ENCODE measurements at regions not wholly inside any gene's neighbourhood (a gene's known extent, or its start where the extent isn't known, plus 50 kb on each side); places are given as distances from the start of the nearest gene placed in this dataset.

DNA sequence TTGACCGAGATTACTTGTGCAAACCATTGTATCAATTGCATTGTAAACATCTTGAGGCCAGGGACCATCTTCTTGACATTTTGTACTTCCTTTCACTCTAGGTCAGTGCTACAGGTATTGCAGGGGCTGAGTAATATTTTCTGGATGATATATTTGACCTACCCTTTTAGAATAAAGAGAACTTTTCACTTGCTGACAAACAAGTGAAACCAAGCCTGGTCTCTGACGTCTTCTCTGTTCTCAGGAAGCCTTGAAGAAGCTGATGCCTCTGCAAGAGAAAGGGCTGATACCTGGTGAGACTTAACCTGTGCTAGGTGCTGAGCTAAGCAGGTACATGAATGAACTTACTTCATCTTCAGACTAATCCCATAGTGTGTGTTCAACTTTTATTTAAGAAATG, 60.5 kb upstream of the GGTLC1 start:
- H3K9me3 ChIP-seq (ENCODE audit: insufficient read depth, low read depth) = no peaks in the 10 kb centered on the region
- no peak overlapping the region for H2AFZ ChIP-seq
- CTCF ChIA-PET = no interaction called here
- TF ChIP-seq, protein P1, sequence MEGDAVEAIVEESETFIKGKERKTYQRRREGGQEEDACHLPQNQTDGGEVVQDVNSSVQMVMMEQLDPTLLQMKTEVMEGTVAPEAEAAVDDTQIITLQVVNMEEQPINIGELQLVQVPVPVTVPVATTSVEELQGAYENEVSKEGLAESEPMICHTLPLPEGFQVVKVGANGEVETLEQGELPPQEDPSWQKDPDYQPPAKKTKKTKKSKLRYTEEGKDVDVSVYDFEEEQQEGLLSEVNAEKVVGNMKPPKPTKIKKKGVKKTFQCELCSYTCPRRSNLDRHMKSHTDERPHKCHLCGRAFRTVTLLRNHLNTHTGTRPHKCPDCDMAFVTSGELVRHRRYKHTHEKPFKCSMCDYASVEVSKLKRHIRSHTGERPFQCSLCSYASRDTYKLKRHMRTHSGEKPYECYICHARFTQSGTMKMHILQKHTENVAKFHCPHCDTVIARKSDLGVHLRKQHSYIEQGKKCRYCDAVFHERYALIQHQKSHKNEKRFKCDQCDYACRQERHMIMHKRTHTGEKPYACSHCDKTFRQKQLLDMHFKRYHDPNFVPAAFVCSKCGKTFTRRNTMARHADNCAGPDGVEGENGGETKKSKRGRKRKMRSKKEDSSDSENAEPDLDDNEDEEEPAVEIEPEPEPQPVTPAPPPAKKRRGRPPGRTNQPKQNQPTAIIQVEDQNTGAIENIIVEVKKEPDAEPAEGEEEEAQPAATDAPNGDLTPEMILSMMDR (conservative IDR thresholded peaks at IDR 0.05) = no peak
- TF ChIP-seq EZH2 (IDR thresholded peaks at IDR 0.05; ENCODE audit: low read depth) = no peak
- H3F3A ChIP-seq (ENCODE audit: insufficient read depth, low read depth) = no peaks in the 10 kb centered on the region
- H3K79me2 ChIP-seq (ENCODE audit: low read depth) = no peaks in the 10 kb centered on the region
- H4K20me1 ChIP-seq (ENCODE audit: insufficient read depth) = no peaks in the 10 kb centered on the region
- DNase-seq = no peak
- no peak overlapping the region for H3K4me3 ChIP-seq
- H3K4me2 ChIP-seq = no peak overlapping the region
- no peak overlapping the region for H3K27ac ChIP-seq
- intact Hi-C loops (cut with micrococcal nuclease; ENCODE audit: unreplicated experiment) = no loop called here
- no TSS peak for BruUV-seq (replicated peaks)
- H3K4me1 ChIP-seq (replicated peaks; ENCODE audit: insufficient read depth) = no peaks in the 10 kb centered on the region
- H3K36me3 ChIP-seq (ENCODE audit: low read depth) = no peaks in the 10 kb centered on the region
- no peaks in the 10 kb centered on the region for H3K27me3 ChIP-seq (ENCODE audit: insufficient read depth, low read depth)
- POLR2A ChIA-PET (ENCODE audit: unreplicated experiment) = no interaction called here
- no peaks in the 10 kb centered on the region for H3K9me2 ChIP-seq (ENCODE audit: insufficient read depth)

DNA sequence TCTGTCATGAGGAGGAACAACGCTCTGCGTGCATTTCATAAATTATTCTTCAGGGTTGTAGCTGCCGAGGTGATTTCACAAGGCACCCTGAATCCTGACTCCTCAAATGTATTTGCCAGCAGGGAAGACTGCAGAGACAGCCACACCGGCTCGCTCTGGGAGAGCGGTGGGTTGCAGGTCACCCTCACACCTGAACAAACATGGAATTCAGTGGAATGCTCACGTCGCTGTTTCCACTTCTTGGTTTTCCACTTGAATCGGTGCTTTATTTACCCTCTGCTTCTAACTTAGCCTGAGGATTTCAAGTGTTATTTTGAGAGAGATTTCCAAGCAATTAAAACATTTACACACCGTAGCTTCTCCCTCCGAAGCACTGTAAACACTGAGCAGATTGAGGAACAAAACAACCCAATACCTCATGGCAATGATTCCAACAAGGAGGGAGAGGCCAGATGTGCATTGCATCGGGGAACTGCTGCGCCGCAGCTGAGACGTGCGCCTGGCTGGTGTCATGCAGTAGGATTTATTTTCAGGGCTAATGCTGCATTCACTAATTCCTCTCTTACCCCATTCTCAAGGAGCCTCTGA, 59.5 kb upstream of the GGTLC1 start:
- Histone ChIP-seq H3K79me2 (ENCODE audit: low read depth) (no peaks in the 10 kb centered on the region), H3K27me3 (ENCODE audit: insufficient read depth, low read depth) (no peaks in the 10 kb centered on the region), H3K27ac (no peak overlapping the region), H3F3A (ENCODE audit: insufficient read depth, low read depth) (no peaks in the 10 kb centered on the region), H4K20me1 (ENCODE audit: insufficient read depth) (no peaks in the 10 kb centered on the region), H2AFZ (no peak overlapping the region), H3K9me3 (ENCODE audit: insufficient read depth, low read depth) (no peaks in the 10 kb centered on the region), H3K4me3 (no peak overlapping the region), H3K4me2 (no peak overlapping the region), H3K9me2 (ENCODE audit: insufficient read depth) (no peaks in the 10 kb centered on the region), H3K36me3 (ENCODE audit: low read depth) (no peaks in the 10 kb centered on the region), H3K4me1 (replicated peaks; ENCODE audit: insufficient read depth) (no peaks in the 10 kb centered on the region)
- CTCF ChIA-PET = no interaction called here
- POLR2A ChIA-PET (ENCODE audit: unreplicated experiment) = no interaction called here
- DNase-seq = no peak
- TF ChIP-seq EZH2 (IDR thresholded peaks at IDR 0.05; ENCODE audit: low read depth) = no peak
- BruUV-seq (replicated peaks) = no TSS peak
- intact Hi-C loops (cut with micrococcal nuclease; ENCODE audit: unreplicated experiment) = no loop called here

DNA sequence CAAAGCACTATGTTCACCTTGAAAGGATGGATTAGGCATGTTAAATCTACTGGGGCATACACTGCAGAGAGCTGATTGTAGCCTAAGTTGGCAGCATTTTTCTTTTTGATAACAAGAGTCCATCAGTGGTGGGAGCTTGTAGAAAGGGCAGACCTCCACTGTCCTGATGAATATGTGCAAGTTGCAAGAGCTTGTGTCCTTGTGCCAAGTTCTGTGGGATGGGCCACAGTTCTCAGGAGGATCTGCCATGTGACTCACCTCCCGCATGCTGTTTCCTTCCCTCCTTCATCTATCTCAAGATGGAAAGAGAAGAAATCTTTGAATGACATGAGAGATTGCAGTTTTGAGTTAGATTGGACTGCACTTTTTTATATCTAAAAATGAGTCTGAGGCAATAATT, 58.3 kb upstream of the GGTLC1 start:
- H3K4me1 ChIP-seq (replicated peaks; ENCODE audit: insufficient read depth) = no peaks in the 10 kb centered on the region
- H3K9me3 ChIP-seq (ENCODE audit: insufficient read depth, low read depth) = no peaks in the 10 kb centered on the region
- H3K27me3 ChIP-seq (ENCODE audit: insufficient read depth, low read depth) = no peaks in the 10 kb centered on the region
- no peaks in the 10 kb centered on the region for H3K79me2 ChIP-seq (ENCODE audit: low read depth)
- no peaks in the 10 kb centered on the region for H4K20me1 ChIP-seq (ENCODE audit: insufficient read depth)
- H3K4me3 ChIP-seq = no peak overlapping the region
- no peak overlapping the region for H3K4me2 ChIP-seq
- ChIA-PET CTCF (no interaction called here), POLR2A (ENCODE audit: unreplicated experiment) (interaction anchor here (0.6 kb wide), 1 partner anchor 43 kb away, joined by 7 read pairs; no protein-coding TSS in a partner anchor)
- H2AFZ ChIP-seq = no peak overlapping the region
- no TSS peak for BruUV-seq (replicated peaks)
- no peak overlapping the region for H3K27ac ChIP-seq
- no peaks in the 10 kb centered on the region for H3F3A ChIP-seq (ENCODE audit: insufficient read depth, low read depth)
- no peak for DNase-seq
- no peaks in the 10 kb centered on the region for H3K9me2 ChIP-seq (ENCODE audit: insufficient read depth)
- intact Hi-C loops (cut with micrococcal nuclease; ENCODE audit: unreplicated experiment) = no loop called here
- no peak for TF ChIP-seq EZH2 (IDR thresholded peaks at IDR 0.05; ENCODE audit: low read depth)
- TF ChIP-seq, protein P1 (conservative IDR thresholded peaks at IDR 0.05) = no peak
- no peaks in the 10 kb centered on the region for H3K36me3 ChIP-seq (ENCODE audit: low read depth)
